PC-9 (cell line): ENCODE measurements at regions not wholly inside any gene's neighbourhood (a gene's known extent, or its start where the extent isn't known, plus 50 kb on each side); places are given as distances from the start of the nearest gene placed in this dataset.

ENCODE experiments used
- EZH2 ChIP-seq: fragments of 200-600 bp; sonication (generic); IDR thresholded peaks from 2 replicates; pipeline ENCODE4 v1.8.0; 2017; ENCODE audit warnings: antibody characterized with exemption, low read depth
- TF ChIP-seq, protein P1 (sequence below): fragments of 200-600 bp; sonication (generic); conservative IDR thresholded peaks from 2 replicates; pipeline ENCODE4 v1.6.1; 2017; ENCODE audit warnings: mixed run types, antibody characterized with exemption, mild to moderate bottlenecking, moderate library complexity

DNA sequence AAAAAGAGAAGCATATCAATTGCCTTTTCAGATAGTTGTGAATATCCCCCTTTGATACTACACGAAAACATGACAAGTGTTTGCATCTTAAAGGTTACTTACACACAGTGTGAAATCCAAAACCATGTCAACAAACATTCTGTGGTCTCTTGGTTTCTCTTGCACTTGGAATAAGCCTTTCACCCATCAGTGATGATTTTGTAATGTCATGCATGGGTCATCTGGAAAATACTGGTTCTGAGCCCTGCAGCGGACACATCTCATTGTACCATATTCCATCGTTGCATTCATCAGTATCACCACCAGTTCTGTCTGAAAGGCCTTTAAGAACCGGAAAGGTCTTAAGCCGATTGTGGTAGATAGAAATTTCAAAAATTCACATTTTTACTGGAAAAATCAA, 65.4 kb upstream of the SOX1 start:
- TF ChIP-seq, protein P1, sequence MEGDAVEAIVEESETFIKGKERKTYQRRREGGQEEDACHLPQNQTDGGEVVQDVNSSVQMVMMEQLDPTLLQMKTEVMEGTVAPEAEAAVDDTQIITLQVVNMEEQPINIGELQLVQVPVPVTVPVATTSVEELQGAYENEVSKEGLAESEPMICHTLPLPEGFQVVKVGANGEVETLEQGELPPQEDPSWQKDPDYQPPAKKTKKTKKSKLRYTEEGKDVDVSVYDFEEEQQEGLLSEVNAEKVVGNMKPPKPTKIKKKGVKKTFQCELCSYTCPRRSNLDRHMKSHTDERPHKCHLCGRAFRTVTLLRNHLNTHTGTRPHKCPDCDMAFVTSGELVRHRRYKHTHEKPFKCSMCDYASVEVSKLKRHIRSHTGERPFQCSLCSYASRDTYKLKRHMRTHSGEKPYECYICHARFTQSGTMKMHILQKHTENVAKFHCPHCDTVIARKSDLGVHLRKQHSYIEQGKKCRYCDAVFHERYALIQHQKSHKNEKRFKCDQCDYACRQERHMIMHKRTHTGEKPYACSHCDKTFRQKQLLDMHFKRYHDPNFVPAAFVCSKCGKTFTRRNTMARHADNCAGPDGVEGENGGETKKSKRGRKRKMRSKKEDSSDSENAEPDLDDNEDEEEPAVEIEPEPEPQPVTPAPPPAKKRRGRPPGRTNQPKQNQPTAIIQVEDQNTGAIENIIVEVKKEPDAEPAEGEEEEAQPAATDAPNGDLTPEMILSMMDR = no peak
- TF ChIP-seq EZH2 = no peak
